GM23248 (cell line): ENCODE measurements at regions not wholly inside any gene's neighbourhood (a gene's known extent, or its start where the extent isn't known, plus 50 kb on each side); places are given as distances from the start of the nearest gene placed in this dataset.

Source experiments
- DNase-seq: peaks from one replicate; pipeline ENCODE4 v3.0.0-alpha.2; 2015
- H2AFZ ChIP-seq: fragments of 200-600 bp; sonication (generic); 2 replicates; pipeline ENCODE4 v1.6.1; 2016; ENCODE audit warnings: antibody characterized with exemption
- H3F3A ChIP-seq: fragments of 200-600 bp; sonication (generic); 2 replicates; pipeline ENCODE4 v1.6.1; 2016; ENCODE audit warnings: mild to moderate bottlenecking, antibody characterized with exemption, mixed run types; ENCODE audit not compliant: insufficient read depth
- H3K27ac ChIP-seq: fragments of 200-600 bp; sonication (generic); 2 replicates; pipeline ENCODE4 v1.5.1; 2016; ENCODE audit warnings: mild to moderate bottlenecking
- H3K27me3 ChIP-seq: fragments of 200-600 bp; sonication (generic); replicated peaks from 2 replicates; pipeline ENCODE4 v1.6.1; 2016; ENCODE audit warnings: mild to moderate bottlenecking; ENCODE audit not compliant: insufficient read depth
- H3K36me3 ChIP-seq: fragments of 200-600 bp; sonication (generic); 2 replicates; pipeline ENCODE4 v1.6.1; 2016; ENCODE audit warnings: low read depth, mild to moderate bottlenecking
- H3K4me1 ChIP-seq: fragments of 200-600 bp; sonication (generic); 2 replicates; pipeline ENCODE4 v1.6.1; 2016; ENCODE audit warnings: mild to moderate bottlenecking; ENCODE audit not compliant: insufficient read depth
- H3K4me2 ChIP-seq: fragments of 200-600 bp; sonication (generic); one replicate; pipeline ENCODE4 v1.6.1; 2016; ENCODE audit warnings: mild to moderate bottlenecking; ENCODE audit not compliant: unreplicated experiment
- H3K4me3 ChIP-seq: fragments of 200-600 bp; sonication (generic); 2 replicates; pipeline ENCODE4 v1.5.1; 2016; ENCODE audit warnings: mild to moderate bottlenecking
- H3K79me2 ChIP-seq: fragments of 200-600 bp; sonication (generic); 2 replicates; pipeline ENCODE4 v1.6.1; 2016; ENCODE audit warnings: mild to moderate bottlenecking; ENCODE audit not compliant: insufficient read depth
- H3K9ac ChIP-seq: fragments of 200-600 bp; sonication (generic); 2 replicates; pipeline ENCODE4 v1.6.1; 2016; ENCODE audit warnings: mild to moderate bottlenecking
- H3K9me2 ChIP-seq: fragments of 200-600 bp; sonication (generic); 2 replicates; pipeline ENCODE4 v1.6.1; 2016; ENCODE audit warnings: mixed run types, mild to moderate bottlenecking, moderate library complexity; ENCODE audit not compliant: insufficient read depth
- H3K9me3 ChIP-seq: fragments of 200-600 bp; sonication (generic); one replicate; pipeline ENCODE4 v1.6.1; 2017; ENCODE audit warnings: low read depth
- H4K20me1 ChIP-seq: fragments of 200-600 bp; sonication (generic); 2 replicates; pipeline ENCODE4 v1.6.0; 2016; ENCODE audit not compliant: insufficient read depth
- EZH2 ChIP-seq: fragments of 200-600 bp; sonication (generic); IDR thresholded peaks from 2 replicates; pipeline ENCODE4 v1.6.1; 2018; ENCODE audit warnings: antibody characterized with exemption, mild to moderate bottlenecking; ENCODE audit not compliant: insufficient read depth, poor library complexity, severe bottlenecking
- EZH2phosphoT487 ChIP-seq: fragments of 200-600 bp; sonication (generic); IDR thresholded peaks from 2 replicates; pipeline ENCODE4 v1.6.1; 2018; ENCODE audit warnings: antibody characterized with exemption, moderate library complexity, mild to moderate bottlenecking, low read depth; ENCODE audit not compliant: insufficient read depth
- WGBS, 2 experiments: methylation state at CpG; one replicate each; pipeline ENCODE4 v1.1.6; 2015 to 2017; ENCODE audit warnings: low lambda C conversion rate in 2 of 2, low coverage in 1 of 2; ENCODE audit errors: missing lambda C conversion rate in 2 of 2; 5-methylcytosine and 5-hydroxymethylcytosine counted together
- in situ Hi-C: fragments of 300-500 bp; cut with MboI; formaldehyde crosslinking; loops from 2 replicates; pipeline ENCODE4 v1.15.0; 2020

GRCh38 chr9:17894501-17895160 lies 315.8 kb downstream of the SH3GL2 start:
- H3K4me1 ChIP-seq, result no peaks in the 10 kb centered on the region
- peaks cover 3% of the 10 kb centered on the region; the same call in 1 of the 2 replicates for H3K9me2 ChIP-seq
- H3F3A ChIP-seq, result no peaks in the 10 kb centered on the region
- no peaks in the 10 kb centered on the region for H3K9me3 ChIP-seq
- H3K27me3 ChIP-seq, result peaks cover 14% of the 10 kb centered on the region; the same call in 1 of the 2 replicates
- no peak overlapping the region for H3K9ac ChIP-seq
- no peak overlapping the region for H2AFZ ChIP-seq
- H3K4me2 ChIP-seq, result no peak overlapping the region
- TF ChIP-seq EZH2 (no peak), EZH2phosphoT487 (no peak)
- in situ Hi-C loops, result no loop called here
- H3K36me3 ChIP-seq, result no peaks in the 10 kb centered on the region
- H3K27ac ChIP-seq, result no peak overlapping the region
- H3K79me2 ChIP-seq, result no peaks in the 10 kb centered on the region
- 20 to 23% methylated on average over 4 of the region's 4 CpGs for WGBS, 2 experiments
- H4K20me1 ChIP-seq, result no peaks in the 10 kb centered on the region
- DNase-seq, result no peak
- H3K4me3 ChIP-seq, result no peak overlapping the region

DNA sequence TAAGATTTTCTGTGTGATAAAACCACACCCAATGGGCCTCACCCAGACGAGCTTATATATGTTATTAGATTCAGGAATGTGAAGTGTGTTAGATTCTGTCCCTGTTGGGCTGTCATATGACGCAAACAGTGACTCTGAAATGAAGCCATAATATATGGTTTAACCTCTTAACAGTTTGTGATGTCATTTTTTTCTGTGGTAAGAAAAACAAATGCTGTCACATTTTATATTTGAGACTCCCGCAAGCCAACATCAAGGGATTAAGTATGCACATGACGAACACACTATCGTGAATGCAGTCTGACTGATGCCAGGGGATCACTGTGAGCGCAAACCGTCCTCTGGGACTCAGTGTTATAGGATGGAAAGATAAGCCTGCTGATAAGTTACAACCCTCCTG lies 321.7 kb downstream of the SH3GL2 start:
- Histone ChIP-seq H4K20me1 (no peaks in the 10 kb centered on the region), H3F3A (no peaks in the 10 kb centered on the region), H3K9me2 (peaks cover 3% of the 10 kb centered on the region; the same call in 1 of the 2 replicates), H3K36me3 (no peaks in the 10 kb centered on the region), H2AFZ (no peak overlapping the region), H3K79me2 (no peaks in the 10 kb centered on the region), H3K27me3 (peaks cover 25% of the 10 kb centered on the region), H3K4me2 (no peak overlapping the region), H3K9me3 (no peaks in the 10 kb centered on the region), H3K4me3 (no peak overlapping the region), H3K4me1 (no peaks in the 10 kb centered on the region), H3K27ac (no peak overlapping the region), H3K9ac (no peak overlapping the region)
- 57 to 58% methylated on average over 7 of the region's 7 CpGs for WGBS, 2 experiments
- in situ Hi-C loops, result no loop called here
- DNase-seq, result no peak
- no peak for TF ChIP-seq EZH2
- no peak for TF ChIP-seq EZH2phosphoT487

DNA sequence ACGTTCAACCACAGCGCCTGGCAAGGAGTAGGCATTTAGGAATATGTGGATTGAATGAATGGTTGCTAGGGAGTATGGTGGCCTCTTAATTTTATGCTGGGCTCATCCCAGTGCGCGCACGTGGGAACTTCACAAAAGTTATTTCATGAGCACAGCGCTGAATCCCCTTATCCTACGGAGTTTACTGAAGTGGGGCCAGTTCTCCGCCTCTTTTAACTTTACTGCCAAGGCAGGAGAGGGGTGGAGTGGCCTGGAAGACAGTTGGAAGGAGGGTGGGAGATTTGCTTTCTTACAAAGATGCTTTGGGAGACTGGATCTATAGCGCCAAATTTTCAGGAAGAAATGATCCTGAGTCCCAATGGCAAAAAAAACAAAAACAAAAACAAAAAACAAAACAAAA lies 326.5 kb downstream of the SH3GL2 start:
- H3K9ac ChIP-seq, result no peak overlapping the region
- H3K79me2 ChIP-seq, result no peaks in the 10 kb centered on the region
- H3K36me3 ChIP-seq, result no peaks in the 10 kb centered on the region
- no peak overlapping the region for H3K4me3 ChIP-seq
- H3K27me3 ChIP-seq, result peaks cover 40% of the 10 kb centered on the region
- no peaks in the 10 kb centered on the region for H4K20me1 ChIP-seq
- H3K27ac ChIP-seq, result no peak overlapping the region
- H3K4me1 ChIP-seq, result no peaks in the 10 kb centered on the region
- no peak for DNase-seq
- TF ChIP-seq EZH2 (peak; percentile 8), EZH2phosphoT487 (no peak)
- no peak overlapping the region for H2AFZ ChIP-seq
- in situ Hi-C loops, result no loop called here
- no peaks in the 10 kb centered on the region for H3F3A ChIP-seq
- no peak overlapping the region for H3K4me2 ChIP-seq
- H3K9me3 ChIP-seq, result no peaks in the 10 kb centered on the region
- no peaks in the 10 kb centered on the region for H3K9me2 ChIP-seq
- WGBS, 2 experiments, result 33 to 37% methylated on average over 9 of the region's 9 CpGs

GRCh38 chr9:17905781-17906175 lies 326.9 kb downstream of the SH3GL2 start:
- Histone ChIP-seq H3K4me3 (no peak overlapping the region), H3K9me2 (no peaks in the 10 kb centered on the region), H3K27ac (no peak overlapping the region), H3F3A (no peaks in the 10 kb centered on the region), H2AFZ (no peak overlapping the region), H3K79me2 (no peaks in the 10 kb centered on the region), H3K4me2 (no peak overlapping the region), H3K36me3 (no peaks in the 10 kb centered on the region), H3K9ac (no peak overlapping the region), H3K27me3 (peaks cover 40% of the 10 kb centered on the region), H3K4me1 (no peaks in the 10 kb centered on the region), H3K9me3 (no peaks in the 10 kb centered on the region), H4K20me1 (no peaks in the 10 kb centered on the region)
- no peak for TF ChIP-seq EZH2
- no peak for TF ChIP-seq EZH2phosphoT487
- WGBS, 2 experiments, result 2 to 3% methylated on average over 16 of the region's 16 CpGs
- in situ Hi-C loops, result no loop called here
- DNase-seq, result no peak
